ENCODE measurements at regions not wholly inside any gene's neighbourhood (a gene's known extent, or its start where the extent isn't known, plus 50 kb on each side); places are given as distances from the start of the nearest gene placed in this dataset.

DNA sequence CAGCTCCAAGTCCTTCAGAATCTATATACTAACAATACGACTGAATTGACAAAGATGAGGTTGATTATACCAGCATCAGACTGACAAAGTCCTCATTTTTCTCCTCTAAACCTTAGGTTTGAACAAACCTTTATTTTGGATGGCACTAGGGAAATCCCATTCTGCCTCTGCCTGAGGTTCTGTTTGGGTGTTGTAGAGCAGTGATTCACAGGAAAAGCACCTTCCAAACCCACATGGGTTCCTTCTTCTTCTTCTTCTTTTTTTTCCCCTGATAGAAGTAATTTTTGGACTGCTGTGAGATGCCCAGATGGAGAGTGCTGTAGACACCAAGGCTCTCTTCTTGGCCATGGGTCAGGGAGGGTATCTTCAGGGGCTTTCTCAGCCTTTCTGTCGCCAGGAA is 164.9 kb upstream of the PAPPA start:
- no peak for TF ChIP-seq EZH2 (IDR thresholded peaks at IDR 0.05; ENCODE audit: insufficient read depth, poor library complexity, severe bottlenecking)
- TF ChIP-seq EZH2phosphoT487 (IDR thresholded peaks at IDR 0.05; ENCODE audit: insufficient read depth, low read depth), result no peak
